ENCODE measurements at regions not wholly inside any gene's neighbourhood (a gene's known extent, or its start where the extent isn't known, plus 50 kb on each side); places are given as distances from the start of the nearest gene placed in this dataset.
A peak's percentile ranks its signal among the peaks of the same experiment; 100 is the strongest.

- Histone ChIP-seq H3K79me2 (ENCODE audit: control insufficient read depth, insufficient read depth, low read length) (no peaks in the 10 kb centered on the region), H2AFZ (ENCODE audit: control insufficient read depth, low read length) (no peak overlapping the region), H3K27ac (ENCODE audit: control insufficient read depth, insufficient read depth, low read length) (peak overlapping the region; percentile 95), H3K4me1 (ENCODE audit: control insufficient read depth, extremely low read depth, insufficient read depth, low read length) (peaks cover 28% of the 10 kb centered on the region), H3K36me3 (ENCODE audit: control insufficient read depth in 2 of 2, extremely low read depth in 1 of 2, insufficient read depth in 2 of 2, low read length in 2 of 2) (no peaks in the 10 kb centered on the region), H3K9me3 (ENCODE audit: control insufficient read depth, low read depth, low read length) (no peaks in the 10 kb centered on the region), H3K4me3 (ENCODE audit: control insufficient read depth in 2 of 3, extremely low read depth in 1 of 3, insufficient read depth in 2 of 3, low read depth in 1 of 3, low read length in 3 of 3) (no peak overlapping the region), H3K9ac (ENCODE audit: control insufficient read depth, extremely low read depth, insufficient read depth, low read length) (no peak overlapping the region), H4K20me1 (ENCODE audit: control insufficient read depth, extremely low read depth, insufficient read depth, low read length) (no peaks in the 10 kb centered on the region), H3K4me2 (ENCODE audit: control insufficient read depth, extremely low read depth, insufficient read depth, low read depth, low read length) (no peak overlapping the region), H3K9me1 (ENCODE audit: control insufficient read depth, extremely low read depth, insufficient read depth, low read length) (no peaks in the 10 kb centered on the region), H3K27me3 (ENCODE audit: control insufficient read depth, extremely low read depth, insufficient read depth, low read length) (no peaks in the 10 kb centered on the region)
- DNase-seq (ENCODE audit: low read depth, low spot score) (no peak), FAIRE-seq (no peak)
- TF ChIP-seq CTCF (optimal IDR thresholded peaks at IDR 0.05 in 1 of 3, IDR thresholded peaks at IDR 0.05 in 1 of 3, conservative IDR thresholded peaks at IDR 0.05 in 1 of 3; ENCODE audit: extremely low read depth in 1 of 3, insufficient read depth in 2 of 3, low read length in 3 of 3): no peak
- no peak for TF ChIP-seq EZH2 (IDR thresholded peaks at IDR 0.05; ENCODE audit: low read length)
- dilution Hi-C loops (cut with MboI; ENCODE audit: extremely low pct_ligation_motif_present, low sequenced_read_pairs): no loop called here
These were observed 107.6 kb downstream of the TES start for GRCh38 chr7:116317907-116318306.

GRCh38 chr7:116322541-116322940 lies 112.2 kb downstream of the TES start:
- H3K27ac ChIP-seq (ENCODE audit: control insufficient read depth, insufficient read depth, low read length): no peak overlapping the region
- H2AFZ ChIP-seq (ENCODE audit: control insufficient read depth, low read length): peak overlapping the region; percentile 16
- dilution Hi-C loops (cut with MboI; ENCODE audit: extremely low pct_ligation_motif_present, low sequenced_read_pairs): no loop called here
- no peaks in the 10 kb centered on the region for H3K9me3 ChIP-seq (ENCODE audit: control insufficient read depth, low read depth, low read length)
- H3K4me2 ChIP-seq (ENCODE audit: control insufficient read depth, extremely low read depth, insufficient read depth, low read depth, low read length): no peak overlapping the region
- no peak for DNase-seq (ENCODE audit: low read depth, low spot score)
- TF ChIP-seq EZH2 (IDR thresholded peaks at IDR 0.05; ENCODE audit: low read length) (no peak), CTCF (optimal IDR thresholded peaks at IDR 0.05 in 1 of 3, IDR thresholded peaks at IDR 0.05 in 1 of 3, conservative IDR thresholded peaks at IDR 0.05 in 1 of 3; ENCODE audit: extremely low read depth in 1 of 3, insufficient read depth in 2 of 3, low read length in 3 of 3) (no peak)
- no peaks in the 10 kb centered on the region for H3K9me1 ChIP-seq (ENCODE audit: control insufficient read depth, extremely low read depth, insufficient read depth, low read length)
- no peaks in the 10 kb centered on the region for H3K36me3 ChIP-seq (ENCODE audit: control insufficient read depth in 2 of 2, extremely low read depth in 1 of 2, insufficient read depth in 2 of 2, low read length in 2 of 2)
- H3K9ac ChIP-seq (ENCODE audit: control insufficient read depth, extremely low read depth, insufficient read depth, low read length): no peak overlapping the region
- no peak for FAIRE-seq
- H3K79me2 ChIP-seq (ENCODE audit: control insufficient read depth, insufficient read depth, low read length): no peaks in the 10 kb centered on the region
- H3K4me1 ChIP-seq (ENCODE audit: control insufficient read depth, extremely low read depth, insufficient read depth, low read length): peaks cover 6% of the 10 kb centered on the region
- H3K27me3 ChIP-seq (ENCODE audit: control insufficient read depth, extremely low read depth, insufficient read depth, low read length): no peaks in the 10 kb centered on the region
- H3K4me3 ChIP-seq (ENCODE audit: control insufficient read depth in 2 of 3, extremely low read depth in 1 of 3, insufficient read depth in 2 of 3, low read depth in 1 of 3, low read length in 3 of 3): no peak overlapping the region
- no peaks in the 10 kb centered on the region for H4K20me1 ChIP-seq (ENCODE audit: control insufficient read depth, extremely low read depth, insufficient read depth, low read length)
